SK-N-SH (cell line): ENCODE measurements at regions not wholly inside any gene's neighbourhood (a gene's known extent, or its start where the extent isn't known, plus 50 kb on each side); places are given as distances from the start of the nearest gene placed in this dataset.
"Not testable (repeated sequence)": the region's sequence is repeated elsewhere in the genome, so short reads cannot be mapped to it uniquely, and the experiment has no call there.

ENCODE experiments used
- CTCF ChIA-PET: fragments of 300-600, 350-600 bp; formaldehyde crosslinking; extraction: SDS; loops from one replicate; lab custom pipeline; 2021; lab: Yijun Ruan, JAX
- POLR2A ChIA-PET: fragments of 350-600 bp; sonication (Branson Sonifier 250); formaldehyde crosslinking; extraction: SDS; loops from one replicate; lab custom pipeline; 2020; ENCODE audit warnings: antibody characterized with exemption, inconsistent platforms; lab: Yijun Ruan, JAX
- DNase-seq: peaks from one replicate; pipeline ENCODE4 v3.0.0; 2012
- H2AFZ ChIP-seq: fragments of 200-600 bp; sonication (generic); 2 replicates; pipeline ENCODE4 v1.8.1; 2016; ENCODE audit warnings: antibody characterized with exemption, mild to moderate bottlenecking, low read depth
- H3F3A ChIP-seq: fragments of 200-600 bp; sonication (generic); replicated peaks from 2 replicates; pipeline ENCODE3; 2016; ENCODE audit warnings: antibody characterized with exemption, mild to moderate bottlenecking; ENCODE audit not compliant: insufficient read depth
- H3K27ac ChIP-seq, 2 experiments: fragments of 200-500 bp in 1 of 2; fragments of 200-600 bp in 1 of 2; sonication (Bioruptor generic) in 1 of 2; sonication (generic), shearing (Covaris generic) in 1 of 2; 2 replicates each; pipeline versions ENCODE4 v1.5.1 to v1.6.1; 2014 to 2016; ENCODE audit warnings: low read depth in 2 of 2, inconsistent platforms in 1 of 2, low read length in 1 of 2, mild to moderate bottlenecking in 1 of 2, mixed read lengths in 1 of 2
- H3K27me3 ChIP-seq: fragments of 200-600 bp; sonication (generic), shearing (Covaris generic); 2 replicates; pipeline ENCODE4 v1.6.1; 2016; ENCODE audit warnings: mixed run types; ENCODE audit not compliant: insufficient read depth
- H3K36me3 ChIP-seq, 2 experiments: fragments of 200-500 bp in 1 of 2; fragments of 200-600 bp in 1 of 2; sonication (Bioruptor generic) in 1 of 2; sonication (generic) in 1 of 2; replicated peaks in 1 of 2; 2 replicates each; pipeline versions ENCODE3 to v1.5.1; 2014 to 2016; ENCODE audit warnings: low read length in 1 of 2, mild to moderate bottlenecking in 1 of 2; ENCODE audit not compliant: insufficient read depth in 2 of 2, control insufficient read depth in 1 of 2
- H3K4me1 ChIP-seq, 2 experiments: fragments of 200-500 bp in 1 of 2; fragments of 200-600 bp in 1 of 2; sonication (Bioruptor generic) in 1 of 2; sonication (generic), shearing (Covaris generic) in 1 of 2; 2 replicates each; pipeline versions ENCODE4 v1.5.1 to v1.6.1; 2014 to 2016; ENCODE audit warnings: low read depth in 1 of 2, low read length in 1 of 2, mixed run types in 1 of 2; ENCODE audit not compliant: insufficient read depth in 2 of 2, control insufficient read depth in 1 of 2
- H3K4me2 ChIP-seq: fragments of 200-600 bp; sonication (generic), shearing (Covaris generic); 2 replicates; pipeline ENCODE4 v1.6.1; 2017; ENCODE audit warnings: mixed run types
- H3K4me3 ChIP-seq, 2 experiments: fragments of 200-500 bp in 1 of 2; fragments of 200-600 bp in 1 of 2; sonication (Bioruptor generic) in 1 of 2; sonication (generic), shearing (Covaris generic) in 1 of 2; 2 replicates each; pipeline versions ENCODE4 v1.5.1 to v1.8.1; 2014 to 2016; ENCODE audit warnings: low read depth in 2 of 2, inconsistent platforms in 1 of 2, low read length in 1 of 2, mild to moderate bottlenecking in 1 of 2, mixed read lengths in 1 of 2, moderate library complexity in 1 of 2
- H3K79me2 ChIP-seq: fragments of 200-600 bp; sonication (generic); 2 replicates; pipeline ENCODE4 v1.8.1; 2017; ENCODE audit warnings: mild to moderate bottlenecking; ENCODE audit not compliant: insufficient read depth
- H3K9ac ChIP-seq: fragments of 200-600 bp; sonication (generic); 2 replicates; pipeline ENCODE4 v1.6.1; 2017; ENCODE audit warnings: mixed run types
- H3K9me2 ChIP-seq: fragments of 200-600 bp; sonication (generic); 2 replicates; pipeline ENCODE4 v1.6.1; 2017; ENCODE audit warnings: mixed run types
- H3K9me3 ChIP-seq: fragments of 200-600 bp; sonication (generic); 2 replicates; pipeline ENCODE4 v1.6.1; 2017; ENCODE audit warnings: mixed run types, mild to moderate bottlenecking, moderate library complexity
- H4K20me1 ChIP-seq: fragments of 200-600 bp; sonication (generic); 2 replicates; pipeline ENCODE4 v1.6.1; 2017; ENCODE audit warnings: mild to moderate bottlenecking, mixed run types; ENCODE audit not compliant: insufficient read depth
- CHD2 ChIP-seq: fragments of 150-350 bp; IDR thresholded peaks from 2 replicates; pipeline ENCODE4 v1.6.1; 2018; ENCODE audit warnings: low read length; ENCODE audit not compliant: partially characterized antibody
- EP300 ChIP-seq, 2 experiments: IDR thresholded peaks; 2 replicates each; pipeline versions ENCODE4 v1.4.0 to v1.6.1; 2012; ENCODE audit warnings: borderline replicate concordance in 1 of 2, low read depth in 1 of 2, low read length in 1 of 2
- FOSL2 ChIP-seq: IDR thresholded peaks from 2 replicates; pipeline ENCODE4 v1.4.0; 2012; ENCODE audit warnings: low read depth, mild to moderate bottlenecking, moderate library complexity, borderline replicate concordance
- RCOR1 ChIP-seq: fragments of 150-350 bp; IDR thresholded peaks from 2 replicates; pipeline ENCODE4 v1.6.1; 2017; ENCODE audit warnings: antibody characterized with exemption, low read length
- RFX5 ChIP-seq: IDR thresholded peaks from 2 replicates; pipeline ENCODE4 v1.6.1; 2012; ENCODE audit warnings: mild to moderate bottlenecking, improper control_type of control experiment, low read length
- RXRA ChIP-seq: IDR thresholded peaks from 2 replicates; pipeline ENCODE4 v1.4.0; 2012; ENCODE audit warnings: low read depth, mild to moderate bottlenecking, borderline replicate concordance
- WGBS: methylation state at CpG from one replicate; pipeline ENCODE4 v1.1.6; 2017; ENCODE audit warnings: low lambda C conversion rate; 5-methylcytosine and 5-hydroxymethylcytosine counted together

GRCh38 chr6:137387096-137387764, 107.0 kb downstream of the OLIG3 start:
- no peaks in the 10 kb centered on the region for H3K9me3 ChIP-seq
- no peaks in the 10 kb centered on the region for H3K79me2 ChIP-seq
- H3K27me3 ChIP-seq, result no peaks in the 10 kb centered on the region; the same call in 1 of the 2 replicates
- H3K9ac ChIP-seq, result no peak overlapping the region
- no peaks in the 10 kb centered on the region for H3K4me1 ChIP-seq
- ChIA-PET CTCF (no interaction called here), POLR2A (no interaction called here)
- no peak overlapping the region for H2AFZ ChIP-seq
- H3K27ac ChIP-seq, result no peak overlapping the region
- H3F3A ChIP-seq, result no peaks in the 10 kb centered on the region
- WGBS, result 19% methylated on average over 9 of the region's 10 CpGs
- no peaks in the 10 kb centered on the region for H3K9me2 ChIP-seq
- TF ChIP-seq RXRA (no peak), FOSL2 (no peak)
- TF ChIP-seq, all 33 proteins: peak for 0
- no peak for DNase-seq
- H3K4me3 ChIP-seq, result no peak overlapping the region
- H3K4me2 ChIP-seq, result no peak overlapping the region
- no peaks in the 10 kb centered on the region for H3K36me3 ChIP-seq
- H4K20me1 ChIP-seq, result no peaks in the 10 kb centered on the region

- H3K4me1 ChIP-seq, H3K9me3 ChIP-seq, H3K79me2 ChIP-seq, H3K36me3 ChIP-seq, H3K4me2 ChIP-seq, H3K9me2 ChIP-seq, DNase-seq, H3K4me3 ChIP-seq, CTCF ChIA-PET, H2AFZ ChIP-seq, H4K20me1 ChIP-seq, H3F3A ChIP-seq, H3K9ac ChIP-seq, H3K27me3 ChIP-seq, H3K27ac ChIP-seq, POLR2A ChIA-PET: not testable (repeated sequence)
- WGBS, result 10% methylated on average over 6 of the region's 6 CpGs
These were observed 110.9 kb downstream of the OLIG3 start for GRCh38 chr6:137383287-137383686.

GRCh38 chr6:137378090-137378369, 116.2 kb downstream of the OLIG3 start:
- 38% methylated on average over 2 of the region's 2 CpGs for WGBS
- Histone ChIP-seq H4K20me1 (no peaks in the 10 kb centered on the region), H3K36me3 (no peaks in the 10 kb centered on the region), H3K4me3 (no peak overlapping the region), H3K27ac (no peak overlapping the region), H3K79me2 (no peaks in the 10 kb centered on the region), H3F3A (no peaks in the 10 kb centered on the region), H3K9ac (no peak overlapping the region), H2AFZ (no peak overlapping the region), H3K9me2 (no peaks in the 10 kb centered on the region), H3K4me2 (no peak overlapping the region), H3K27me3 (no peaks in the 10 kb centered on the region), H3K4me1 (no peaks in the 10 kb centered on the region), H3K9me3 (no peaks in the 10 kb centered on the region; the same call in 1 of the 2 replicates)
- ChIA-PET CTCF (interaction anchor here (1.7 kb wide), 1 partner anchor 64 kb away, joined by 5 read pairs; no protein-coding TSS in a partner anchor), POLR2A (no interaction called here)
- DNase-seq, result no peak
- TF ChIP-seq CHD2, result no peak
- no peak for TF ChIP-seq FOSL2
- no peak for TF ChIP-seq RCOR1
- TF ChIP-seq EP300 (IDR thresholded peaks at IDR 0.05; ENCODE audit: borderline replicate concordance in 1 of 2, low read depth in 1 of 2, low read length in 1 of 2), result no peak

GRCh38 chr6:137373296-137373695, 120.9 kb downstream of the OLIG3 start:
- H3K79me2 ChIP-seq, result no peaks in the 10 kb centered on the region
- no peak overlapping the region for H3K4me2 ChIP-seq
- H3K9me3 ChIP-seq, result no peaks in the 10 kb centered on the region
- H3K4me1 ChIP-seq, result no peaks in the 10 kb centered on the region; a peak in 1 of 4 replicates
- WGBS, result 31% methylated on average over 1 of the region's 1 CpG
- no peaks in the 10 kb centered on the region for H3K9me2 ChIP-seq
- ChIA-PET POLR2A (no interaction called here), CTCF (interaction anchor here (1.2 to 1.7 kb wide), 3 partner anchors 10 to 31 kb away, joined by 3 to 4 read pairs (median 3); no protein-coding TSS in a partner anchor)
- H3K27ac ChIP-seq, result no peak overlapping the region
- H2AFZ ChIP-seq, result no peak overlapping the region
- H3F3A ChIP-seq, result no peaks in the 10 kb centered on the region
- no peak overlapping the region for H3K4me3 ChIP-seq
- no peaks in the 10 kb centered on the region for H3K36me3 ChIP-seq
- H3K27me3 ChIP-seq, result no peaks in the 10 kb centered on the region
- no peak for TF ChIP-seq RFX5
- no peaks in the 10 kb centered on the region for H4K20me1 ChIP-seq
- H3K9ac ChIP-seq, result no peak overlapping the region
- no peak for DNase-seq
